OCI-LY7 (cell line): ENCODE measurements at regions not wholly inside any gene's neighbourhood (a gene's known extent, or its start where the extent isn't known, plus 50 kb on each side); places are given as distances from the start of the nearest gene placed in this dataset.

Experiments used
- BruUV-seq: library from RNA; stranded (reverse); fragments of 400-500 nt; replicated peaks from 2 replicates; lab custom pipeline; 2021; lab: Mats Ljungman, UMichigan
- CTCF ChIA-PET: fragments of 300-600 bp; sonication (Branson Sonifier 250); formaldehyde crosslinking; loops from one replicate; lab custom pipeline; 2022; ENCODE audit warnings: antibody characterized with exemption; ENCODE audit not compliant: unreplicated experiment; lab: Charles Lee
- POLR2A ChIA-PET: fragments of 300-600 bp; sonication (Branson Sonifier 250); formaldehyde crosslinking; loops from one replicate; lab custom pipeline; 2022; ENCODE audit warnings: antibody characterized with exemption; lab: Charles Lee
- DNase-seq: peaks from one replicate; pipeline ENCODE4 v3.0.0-alpha.2; 2015; ENCODE audit warnings: low spot score
- H2AFZ ChIP-seq: fragments of 200-600 bp; sonication (generic), shearing (Covaris generic); 2 replicates; pipeline ENCODE4 v1.6.1; 2014; ENCODE audit warnings: mild to moderate bottlenecking, antibody characterized with exemption, low read length, moderate library complexity
- H3K27ac ChIP-seq: fragments of 200-600 bp; sonication (generic); 2 replicates; pipeline ENCODE4 v1.5.1; 2014; ENCODE audit warnings: mixed run types, low read depth, mild to moderate bottlenecking, moderate library complexity, low read length, inconsistent platforms; ENCODE audit not compliant: poor library complexity, severe bottlenecking
- H3K36me3 ChIP-seq: fragments of 200-600 bp; sonication (generic); 2 replicates; pipeline ENCODE4 v1.6.1; 2014; ENCODE audit warnings: mild to moderate bottlenecking, antibody characterized with exemption, low read length, moderate library complexity, mixed read lengths; ENCODE audit not compliant: insufficient read depth
- H3K4me1 ChIP-seq: fragments of 200-600 bp; sonication (generic); 2 replicates; pipeline ENCODE4 v1.5.1; 2014; ENCODE audit warnings: mild to moderate bottlenecking, low read length; ENCODE audit not compliant: insufficient read depth, poor library complexity, severe bottlenecking
- H3K4me2 ChIP-seq: fragments of 200-600 bp; sonication (generic); 2 replicates; pipeline ENCODE4 v1.6.1; 2014; ENCODE audit warnings: mild to moderate bottlenecking, low read length
- H3K4me3 ChIP-seq: fragments of 200-600 bp; sonication (generic); 2 replicates; pipeline ENCODE4 v1.5.1; 2014; ENCODE audit warnings: mild to moderate bottlenecking, low read depth, low read length; ENCODE audit not compliant: poor library complexity, severe bottlenecking
- H3K79me2 ChIP-seq: fragments of 200-600 bp; sonication (generic); 2 replicates; pipeline ENCODE4 v1.6.1; 2016; ENCODE audit warnings: low read depth, mild to moderate bottlenecking, low read length, moderate library complexity, mixed read lengths; ENCODE audit not compliant: insufficient read depth
- H3K9me2 ChIP-seq: fragments of 200-600 bp; sonication (generic); 2 replicates; pipeline ENCODE4 v1.6.1; 2016; ENCODE audit warnings: mild to moderate bottlenecking, low read length, mixed read lengths; ENCODE audit not compliant: insufficient read depth
- H3K9me3 ChIP-seq: fragments of 200-600 bp; sonication (generic); 2 replicates; pipeline ENCODE4 v1.6.1; 2014; ENCODE audit warnings: mild to moderate bottlenecking, mixed run types, low read length, mixed read lengths
- H4K20me1 ChIP-seq: fragments of 200-600 bp; sonication (generic); 2 replicates; pipeline ENCODE4 v1.6.1; 2014; ENCODE audit warnings: mild to moderate bottlenecking, antibody characterized with exemption, low read length, moderate library complexity, mixed read lengths; ENCODE audit not compliant: insufficient read depth
- EZH2phosphoT487 ChIP-seq: fragments of 200-600 bp; sonication (generic); IDR thresholded peaks from 2 replicates; pipeline ENCODE4 v1.6.1; 2018; ENCODE audit warnings: low read depth, borderline replicate concordance, mild to moderate bottlenecking, mixed run types, antibody characterized with exemption, low read length, moderate library complexity, mixed read lengths
- intact Hi-C: fragments of 100-400 bp; cut with micrococcal nuclease; formaldehyde crosslinking; loops from one replicate; pipeline ENCODE4 v1.10.0; 2022; ENCODE audit not compliant: unreplicated experiment
- TF ChIP-seq, protein P1 (sequence below): fragments of 200-600 bp; sonication (generic); conservative IDR thresholded peaks from 2 replicates; pipeline ENCODE4 v1.5.1; 2014; ENCODE audit warnings: mild to moderate bottlenecking, antibody characterized with exemption, low read length, moderate library complexity, mixed read lengths

DNA sequence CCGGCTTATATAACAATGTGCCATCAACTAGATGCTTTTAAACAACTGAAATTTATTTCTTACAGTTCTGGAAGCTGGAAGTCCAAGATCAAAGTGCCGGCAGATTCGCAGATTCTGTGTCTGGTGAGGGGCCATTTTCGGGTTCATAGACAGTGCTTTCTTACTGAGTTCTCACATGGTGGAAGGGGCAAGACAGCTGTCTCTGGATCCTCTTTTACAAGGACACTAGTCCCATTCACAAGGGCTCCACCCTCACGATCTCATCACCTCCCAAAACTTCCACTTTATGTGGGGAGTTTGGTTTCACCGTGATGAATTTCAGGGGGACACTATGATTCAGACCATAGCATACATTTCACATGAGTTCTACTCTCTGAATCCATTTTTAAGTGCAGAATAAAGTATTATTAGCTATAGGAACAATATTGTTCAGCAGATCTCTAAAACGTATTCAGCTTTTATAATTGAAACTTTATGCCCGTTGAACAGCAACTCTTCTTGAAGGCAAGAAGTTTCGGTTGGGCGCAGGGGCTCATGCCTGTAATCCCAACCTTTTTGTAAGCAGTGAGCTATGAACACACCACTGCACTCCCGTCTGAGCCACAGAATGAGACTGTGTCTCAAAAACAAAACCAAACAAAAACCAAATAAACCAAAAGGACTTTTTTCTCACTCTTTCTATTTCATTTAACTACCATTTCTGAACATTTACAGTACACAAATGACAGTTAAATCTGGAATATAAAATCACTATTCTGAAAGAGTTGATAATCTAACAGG, 502.8 kb downstream of the CMPK2 start:
- intact Hi-C loops, result no loop called here

GRCh38 chr2:6368281-6368680, 497.4 kb downstream of the CMPK2 start:
- no peaks in the 10 kb centered on the region for H4K20me1 ChIP-seq
- TF ChIP-seq, protein P1, sequence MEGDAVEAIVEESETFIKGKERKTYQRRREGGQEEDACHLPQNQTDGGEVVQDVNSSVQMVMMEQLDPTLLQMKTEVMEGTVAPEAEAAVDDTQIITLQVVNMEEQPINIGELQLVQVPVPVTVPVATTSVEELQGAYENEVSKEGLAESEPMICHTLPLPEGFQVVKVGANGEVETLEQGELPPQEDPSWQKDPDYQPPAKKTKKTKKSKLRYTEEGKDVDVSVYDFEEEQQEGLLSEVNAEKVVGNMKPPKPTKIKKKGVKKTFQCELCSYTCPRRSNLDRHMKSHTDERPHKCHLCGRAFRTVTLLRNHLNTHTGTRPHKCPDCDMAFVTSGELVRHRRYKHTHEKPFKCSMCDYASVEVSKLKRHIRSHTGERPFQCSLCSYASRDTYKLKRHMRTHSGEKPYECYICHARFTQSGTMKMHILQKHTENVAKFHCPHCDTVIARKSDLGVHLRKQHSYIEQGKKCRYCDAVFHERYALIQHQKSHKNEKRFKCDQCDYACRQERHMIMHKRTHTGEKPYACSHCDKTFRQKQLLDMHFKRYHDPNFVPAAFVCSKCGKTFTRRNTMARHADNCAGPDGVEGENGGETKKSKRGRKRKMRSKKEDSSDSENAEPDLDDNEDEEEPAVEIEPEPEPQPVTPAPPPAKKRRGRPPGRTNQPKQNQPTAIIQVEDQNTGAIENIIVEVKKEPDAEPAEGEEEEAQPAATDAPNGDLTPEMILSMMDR, result no peak
- no peak overlapping the region for H3K4me3 ChIP-seq
- H3K36me3 ChIP-seq, result no peaks in the 10 kb centered on the region
- POLR2A ChIA-PET, result interaction anchor here (0.7 kb wide), 1 partner anchor 384 kb away, joined by 3 read pairs; no protein-coding TSS in a partner anchor
- H3K4me2 ChIP-seq, result no peak overlapping the region
- no peaks in the 10 kb centered on the region for H3K9me2 ChIP-seq
- no TSS peak for BruUV-seq
- no peaks in the 10 kb centered on the region for H3K9me3 ChIP-seq
- intact Hi-C loops, result no loop called here
- no peak for DNase-seq
- CTCF ChIA-PET, result no interaction called here
- no peaks in the 10 kb centered on the region for H3K4me1 ChIP-seq
- H2AFZ ChIP-seq, result no peak overlapping the region
- no peak overlapping the region for H3K27ac ChIP-seq
- H3K79me2 ChIP-seq, result no peaks in the 10 kb centered on the region

More for the DNA sequence above, 502.8 kb downstream of the CMPK2 start:
- Histone ChIP-seq H4K20me1 (no peaks in the 10 kb centered on the region), H3K79me2 (no peaks in the 10 kb centered on the region), H3K36me3 (no peaks in the 10 kb centered on the region), H3K4me1 (no peaks in the 10 kb centered on the region), H3K9me3 (no peaks in the 10 kb centered on the region), H3K4me3 (no peak overlapping the region), H2AFZ (peak overlapping the region; percentile 3; the same call in 1 of the 2 replicates), H3K4me2 (no peak overlapping the region), H3K9me2 (no peaks in the 10 kb centered on the region), H3K27ac (no peak overlapping the region)
- ChIA-PET CTCF (no interaction called here), POLR2A (interaction anchor here (0.6 to 1.2 kb wide), 2 partner anchors 13 to 294 kb away, joined by 3 to 7 read pairs; no protein-coding TSS in a partner anchor)
- DNase-seq, result no peak
- TF ChIP-seq, protein P1, result no peak
- no peak for TF ChIP-seq EZH2phosphoT487
- BruUV-seq, result no TSS peak

DNA sequence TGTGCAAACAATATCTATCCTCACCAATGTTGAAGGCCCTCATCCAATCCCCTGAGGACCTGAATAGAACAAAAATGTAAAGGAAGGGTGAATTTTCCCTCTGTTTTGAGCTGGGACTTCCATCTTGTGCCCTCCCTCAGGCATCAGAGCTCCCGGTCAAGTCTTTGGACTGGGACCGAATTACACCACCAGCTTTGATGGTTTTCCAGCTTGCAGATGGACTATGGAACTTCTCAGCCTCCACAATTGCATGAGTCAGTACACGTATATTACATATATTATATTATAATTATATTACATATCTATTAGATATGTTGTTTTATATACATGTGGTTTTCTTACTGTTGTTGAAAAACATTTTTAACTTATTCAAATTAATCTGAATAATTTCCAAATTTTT, 496.4 kb downstream of the CMPK2 start:
- no peak overlapping the region for H3K4me2 ChIP-seq
- no peak for TF ChIP-seq EZH2phosphoT487
- intact Hi-C loops, result no loop called here
- no peak for DNase-seq
- H3K27ac ChIP-seq, result no peak overlapping the region
- CTCF ChIA-PET, result no interaction called here
- no peaks in the 10 kb centered on the region for H3K79me2 ChIP-seq
- H3K36me3 ChIP-seq, result no peaks in the 10 kb centered on the region
- H2AFZ ChIP-seq, result no peak overlapping the region
- no peaks in the 10 kb centered on the region for H3K4me1 ChIP-seq
- H4K20me1 ChIP-seq, result no peaks in the 10 kb centered on the region
- POLR2A ChIA-PET, result interaction anchor here (0.5 kb wide), 1 partner anchor 48 kb away, joined by 6 read pairs; no protein-coding TSS in a partner anchor
- H3K9me2 ChIP-seq, result no peaks in the 10 kb centered on the region
- H3K9me3 ChIP-seq, result no peaks in the 10 kb centered on the region
- H3K4me3 ChIP-seq, result no peak overlapping the region
- BruUV-seq, result no TSS peak
